H1 (cell line): ENCODE measurements at regions not wholly inside any gene's neighbourhood (a gene's known extent, or its start where the extent isn't known, plus 50 kb on each side); places are given as distances from the start of the nearest gene placed in this dataset.

Experiments used
- CTCF ChIA-PET: fragments of 300-600 bp; sonication (Branson Sonifier 250); formaldehyde crosslinking; loops from one replicate; lab custom pipeline; 2021; ENCODE audit not compliant: partially characterized antibody; lab: Charles Lee
- POLR2A ChIA-PET: fragments of 300-600 bp; sonication (Branson Sonifier 250); formaldehyde crosslinking; loops from one replicate; lab custom pipeline; 2021; ENCODE audit warnings: inconsistent platforms; ENCODE audit not compliant: partially characterized antibody; lab: Charles Lee
- DNase-seq, 2 experiments: peaks; one replicate each; pipeline versions ENCODE4 v3.0.0 to v3.0.0-alpha.2; 2010 to 2022; ENCODE audit warnings: low spot score in 2 of 2, low read depth in 1 of 2, mixed read lengths in 1 of 2
- FAIRE-seq: peaks from 2 replicates; lab custom pipeline; 2011; peaks lifted over from hg19 to GRCh38; lab: Jason Lieb, UNC
- H2AFZ ChIP-seq: 2 replicates; pipeline ENCODE4 v1.8.1; 2012; ENCODE audit warnings: low read length, inconsistent platforms
- H2AK5ac ChIP-seq: 2 replicates; pipeline ENCODE4 v1.6.1; 2013; ENCODE audit warnings: low read depth, low read length
- H2BK120ac ChIP-seq: replicated peaks from 2 replicates; pipeline ENCODE3; 2013; ENCODE audit warnings: low read depth, low read length, inconsistent platforms
- H2BK12ac ChIP-seq: 2 replicates; pipeline ENCODE4 v1.6.1; 2013; ENCODE audit warnings: low read depth, low read length
- H2BK15ac ChIP-seq: 2 replicates; pipeline ENCODE4 v1.6.1; 2013; ENCODE audit warnings: low read length
- H2BK20ac ChIP-seq: 2 replicates; pipeline ENCODE4 v1.6.1; 2013; ENCODE audit warnings: low read length
- H2BK5ac ChIP-seq: 2 replicates; pipeline ENCODE4 v1.6.1; 2013; ENCODE audit warnings: low read depth, low read length
- H3K14ac ChIP-seq: 2 replicates; pipeline ENCODE4 v1.6.1; 2013; ENCODE audit warnings: inconsistent platforms; ENCODE audit not compliant: insufficient read length
- H3K18ac ChIP-seq: 2 replicates; pipeline ENCODE4 v1.6.1; 2013; ENCODE audit warnings: low read length; ENCODE audit errors: extremely low read depth
- H3K23ac ChIP-seq: 2 replicates; pipeline ENCODE4 v1.6.1; 2013; ENCODE audit warnings: inconsistent platforms; ENCODE audit not compliant: insufficient read length
- H3K23me2 ChIP-seq: 2 replicates; pipeline ENCODE4 v1.6.1; 2013; ENCODE audit warnings: low read depth, low read length
- H3K27ac ChIP-seq: 2 replicates; pipeline ENCODE4 v1.6.1; 2011; ENCODE audit warnings: low read depth, low read length, inconsistent platforms
- H3K27me3 ChIP-seq, 4 experiments: replicated peaks in 1 of 4; 1 replicate in 1 of 4; 2 replicates in 3 of 4; pipeline versions ENCODE4 v1.6.1 to v1.8.1; 2011 to 2013; ENCODE audit warnings: low read length in 3 of 4, mild to moderate bottlenecking in 3 of 4, inconsistent platforms in 2 of 4, mixed read lengths in 2 of 4, moderate library complexity in 1 of 4; ENCODE audit not compliant: control insufficient read depth in 3 of 4, insufficient read depth in 3 of 4; ENCODE audit errors: extremely low read depth in 1 of 4
- H3K36me3 ChIP-seq, 4 experiments: 2 replicates each; pipeline versions ENCODE4 v1.6.1 to v1.8.1; 2011 to 2013; ENCODE audit warnings: mild to moderate bottlenecking in 4 of 4, low read length in 3 of 4, moderate library complexity in 2 of 4, control low read depth in 1 of 4, inconsistent platforms in 1 of 4; ENCODE audit not compliant: insufficient read depth in 4 of 4, control insufficient read depth in 2 of 4
- H3K4ac ChIP-seq: replicated peaks from 2 replicates; pipeline ENCODE3; 2013; ENCODE audit warnings: low read length, low read depth, mixed read lengths, inconsistent platforms; ENCODE audit not compliant: insufficient read length
- H3K4me1 ChIP-seq, 4 experiments: replicated peaks in 1 of 4; 1 replicate in 1 of 4; 2 replicates in 3 of 4; pipeline versions ENCODE4 v1.6.1 to v1.8.1; 2011 to 2013; ENCODE audit warnings: low read length in 3 of 4, inconsistent platforms in 2 of 4, mixed read lengths in 1 of 4; ENCODE audit not compliant: insufficient read depth in 4 of 4, control insufficient read depth in 3 of 4
- H3K4me2 ChIP-seq, 2 experiments: 2 replicates each; pipeline versions ENCODE4 v1.6.1 to v1.8.1; 2011 to 2013; ENCODE audit warnings: low read depth in 2 of 2, low read length in 2 of 2, control low read depth in 1 of 2, inconsistent platforms in 1 of 2, mild to moderate bottlenecking in 1 of 2; ENCODE audit not compliant: insufficient read depth in 1 of 2
- H3K4me3 ChIP-seq, 4 experiments: fragments of 200-600, 300-600 bp in 1 of 4; sonication (generic), shearing (Covaris generic), sonication (Bioruptor Twin) in 1 of 4; 2 replicates each; pipeline versions ENCODE4 v1.5.1 to v1.8.1; 2011 to 2016; ENCODE audit warnings: low read length in 4 of 4, low read depth in 3 of 4, control low read depth in 2 of 4, inconsistent platforms in 2 of 4, mild to moderate bottlenecking in 2 of 4, mixed read lengths in 1 of 4, moderate library complexity in 1 of 4; ENCODE audit not compliant: insufficient read depth in 2 of 4; ENCODE audit errors: extremely low read depth in 1 of 4
- H3K56ac ChIP-seq: replicated peaks from 2 replicates; pipeline ENCODE3; 2013; ENCODE audit warnings: low read depth, mild to moderate bottlenecking, mixed read lengths, low read length, inconsistent platforms; ENCODE audit not compliant: insufficient read length
- H3K79me1 ChIP-seq: 2 replicates; pipeline ENCODE4 v1.6.1; 2013; ENCODE audit warnings: low read depth, low read length, control low read depth
- H3K79me2 ChIP-seq, 2 experiments: 2 replicates each; pipeline versions ENCODE4 v1.6.1 to v1.8.1; 2012 to 2013; ENCODE audit warnings: low read length in 2 of 2, mild to moderate bottlenecking in 2 of 2, inconsistent platforms in 1 of 2; ENCODE audit not compliant: insufficient read depth in 2 of 2, control insufficient read depth in 1 of 2
- H3K9ac ChIP-seq, 4 experiments: replicated peaks in 1 of 4; 1 replicate in 1 of 4; 2 replicates in 3 of 4; pipeline versions ENCODE4 v1.6.1 to v1.8.1; 2011 to 2013; ENCODE audit warnings: low read depth in 3 of 4, low read length in 3 of 4, control low read depth in 2 of 4, mild to moderate bottlenecking in 2 of 4, moderate library complexity in 2 of 4, inconsistent platforms in 1 of 4; ENCODE audit errors: extremely low read depth in 1 of 4
- H3K9me3 ChIP-seq, 2 experiments: 2 replicates each; pipeline versions ENCODE4 v1.6.1 to v1.8.1; 2012 to 2013; ENCODE audit warnings: mild to moderate bottlenecking in 2 of 2, moderate library complexity in 2 of 2, control low read depth in 1 of 2, inconsistent platforms in 1 of 2, low read depth in 1 of 2, low read length in 1 of 2, mixed read lengths in 1 of 2; ENCODE audit not compliant: insufficient read depth in 2 of 2
- H4K20me1 ChIP-seq, 2 experiments: replicated peaks in 1 of 2; 2 replicates each; pipeline versions ENCODE3 to v1.8.1; 2011 to 2013; ENCODE audit warnings: inconsistent platforms in 2 of 2, low read length in 2 of 2, mild to moderate bottlenecking in 1 of 2; ENCODE audit not compliant: insufficient read depth in 2 of 2, control insufficient read depth in 1 of 2
- H4K5ac ChIP-seq: 2 replicates; pipeline ENCODE4 v1.6.1; 2013; ENCODE audit warnings: low read length, low read depth, mixed read lengths, inconsistent platforms; ENCODE audit not compliant: insufficient read length
- H4K8ac ChIP-seq: 2 replicates; pipeline ENCODE4 v1.8.0; 2013; ENCODE audit warnings: mild to moderate bottlenecking, moderate library complexity, low read length, inconsistent platforms; ENCODE audit not compliant: insufficient read depth; ENCODE audit errors: extremely low read depth
- H4K91ac ChIP-seq: replicated peaks from 2 replicates; pipeline ENCODE3; 2013; ENCODE audit warnings: low read length, mixed read lengths, inconsistent platforms; ENCODE audit not compliant: insufficient read length
- CBX5 ChIP-seq: fragments of 300-800, 300-1000 bp; sonication (generic); IDR thresholded peaks from 2 replicates; pipeline ENCODE4 v1.7.1; 2016; ENCODE audit warnings: antibody characterized with exemption, low read length, low read depth
- EZH2 ChIP-seq: fragments of 200-600 bp; sonication (generic); IDR thresholded peaks from 2 replicates; pipeline ENCODE4 v1.7.1; 2012; ENCODE audit warnings: low read depth, mild to moderate bottlenecking, moderate library complexity, low read length, inconsistent platforms; ENCODE audit not compliant: severe bottlenecking
- HDAC6 ChIP-seq: IDR thresholded peaks from one replicate; pipeline ENCODE4 v1.7.1; 2012; ENCODE audit warnings: low read depth, mild to moderate bottlenecking, inconsistent platforms, low read length, moderate library complexity
- WGBS, 2 experiments: shearing (Covaris generic) in 1 of 2; methylation state at CpG; one replicate each; pipeline versions ENCODE4 v1.1.6 to v1.1.7; 2013 to 2015; ENCODE audit warnings: low lambda C conversion rate in 2 of 2, mixed read lengths in 2 of 2, inconsistent platforms in 1 of 2, low coverage in 1 of 2, missing lambda C conversion rate in 1 of 2; ENCODE audit not compliant: insufficient replicate concordance in 2 of 2, insufficient coverage in 1 of 2, insufficient read length in 1 of 2; ENCODE audit errors: extremely low coverage in 1 of 2, missing lambda C conversion rate in 1 of 2; 5-methylcytosine and 5-hydroxymethylcytosine counted together
- TF ChIP-seq, protein P1 (sequence below): IDR thresholded peaks from 2 replicates; pipeline ENCODE4 v1.6.1; 2011; ENCODE audit warnings: low read depth, mild to moderate bottlenecking, low read length; ENCODE audit not compliant: insufficient read depth

- no peak for FAIRE-seq
Observed at GRCh38 chr17:65446838-65447526, 114.5 kb downstream of the AXIN2 start.

More at GRCh38 chr17:65446838-65447526, 114.5 kb downstream of the AXIN2 start:
- H2AFZ ChIP-seq, result no peak overlapping the region
- no peak overlapping the region for H3K4me3 ChIP-seq
- no peak overlapping the region for H2BK20ac ChIP-seq
- H2BK5ac ChIP-seq, result no peak overlapping the region
- H2BK120ac ChIP-seq, result no peak overlapping the region
- POLR2A ChIA-PET, result interaction anchor here (0.8 kb wide), 1 partner anchor 40 kb away, joined by 3 read pairs; no protein-coding TSS in a partner anchor
- H3K14ac ChIP-seq, result no peak overlapping the region
- no peak overlapping the region for H4K91ac ChIP-seq
- TF ChIP-seq CBX5, result no peak
- TF ChIP-seq, protein P1, sequence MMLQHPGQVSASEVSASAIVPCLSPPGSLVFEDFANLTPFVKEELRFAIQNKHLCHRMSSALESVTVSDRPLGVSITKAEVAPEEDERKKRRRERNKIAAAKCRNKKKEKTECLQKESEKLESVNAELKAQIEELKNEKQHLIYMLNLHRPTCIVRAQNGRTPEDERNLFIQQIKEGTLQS, result no peak
- TF ChIP-seq HDAC6, result no peak
- no peak for TF ChIP-seq EZH2
- H3K4ac ChIP-seq, result no peak overlapping the region
- H3K4me2 ChIP-seq, result no peak overlapping the region
- H3K9me3 ChIP-seq, result peaks cover 7 to 8% of the 10 kb centered on the region in 2 experiments; a peak in 3 of 4 replicates
- H4K5ac ChIP-seq, result no peak overlapping the region
- H3K27me3 ChIP-seq, result no peaks in the 10 kb centered on the region
- H3K4me1 ChIP-seq, result no peaks in the 10 kb centered on the region
- no peak overlapping the region for H3K18ac ChIP-seq
- H3K36me3 ChIP-seq, result no peaks in the 10 kb centered on the region
- no peak overlapping the region for H2BK15ac ChIP-seq
- H4K8ac ChIP-seq, result no peak overlapping the region
- CTCF ChIA-PET, result interaction anchor here (0.9 kb wide), 1 partner anchor 153 kb away, joined by 4 read pairs; no protein-coding TSS in a partner anchor
- H2BK12ac ChIP-seq, result no peak overlapping the region
- no peaks in the 10 kb centered on the region for H3K79me2 ChIP-seq
- H3K23me2 ChIP-seq, result no peaks in the 10 kb centered on the region; the same call in 1 of the 2 replicates
- DNase-seq, result no peak
- no peaks in the 10 kb centered on the region for H3K79me1 ChIP-seq
- H3K9ac ChIP-seq, result no peak overlapping the region
- no peak overlapping the region for H3K27ac ChIP-seq
- no peak overlapping the region for H3K56ac ChIP-seq
- H4K20me1 ChIP-seq, result no peaks in the 10 kb centered on the region
- WGBS, 2 experiments, result 90% methylated on average over 6 of the region's 6 CpGs; no CpG with 5 or more reads in 1 of the 2 experiments
- H3K23ac ChIP-seq, result no peak overlapping the region
- no peak overlapping the region for H2AK5ac ChIP-seq
